ENCODE measurements at regions not wholly inside any gene's neighbourhood (a gene's known extent, or its start where the extent isn't known, plus 50 kb on each side); places are given as distances from the start of the nearest gene placed in this dataset.

GRCh38 chrX:150063138-150063518 lies 124.8 kb upstream of the EOLA2 start:
- TF ChIP-seq CTCF (IDR thresholded peaks at IDR 0.05; ENCODE audit: insufficient read depth, low read length) (no peak), POLR2AphosphoS5 (IDR thresholded peaks at IDR 0.05; ENCODE audit: low read depth) (no peak), GABPA (IDR thresholded peaks at IDR 0.05; ENCODE audit: low read depth) (no peak)
